ENCODE measurements at regions not wholly inside any gene's neighbourhood (a gene's known extent, or its start where the extent isn't known, plus 50 kb on each side); places are given as distances from the start of the nearest gene placed in this dataset.

DNA sequence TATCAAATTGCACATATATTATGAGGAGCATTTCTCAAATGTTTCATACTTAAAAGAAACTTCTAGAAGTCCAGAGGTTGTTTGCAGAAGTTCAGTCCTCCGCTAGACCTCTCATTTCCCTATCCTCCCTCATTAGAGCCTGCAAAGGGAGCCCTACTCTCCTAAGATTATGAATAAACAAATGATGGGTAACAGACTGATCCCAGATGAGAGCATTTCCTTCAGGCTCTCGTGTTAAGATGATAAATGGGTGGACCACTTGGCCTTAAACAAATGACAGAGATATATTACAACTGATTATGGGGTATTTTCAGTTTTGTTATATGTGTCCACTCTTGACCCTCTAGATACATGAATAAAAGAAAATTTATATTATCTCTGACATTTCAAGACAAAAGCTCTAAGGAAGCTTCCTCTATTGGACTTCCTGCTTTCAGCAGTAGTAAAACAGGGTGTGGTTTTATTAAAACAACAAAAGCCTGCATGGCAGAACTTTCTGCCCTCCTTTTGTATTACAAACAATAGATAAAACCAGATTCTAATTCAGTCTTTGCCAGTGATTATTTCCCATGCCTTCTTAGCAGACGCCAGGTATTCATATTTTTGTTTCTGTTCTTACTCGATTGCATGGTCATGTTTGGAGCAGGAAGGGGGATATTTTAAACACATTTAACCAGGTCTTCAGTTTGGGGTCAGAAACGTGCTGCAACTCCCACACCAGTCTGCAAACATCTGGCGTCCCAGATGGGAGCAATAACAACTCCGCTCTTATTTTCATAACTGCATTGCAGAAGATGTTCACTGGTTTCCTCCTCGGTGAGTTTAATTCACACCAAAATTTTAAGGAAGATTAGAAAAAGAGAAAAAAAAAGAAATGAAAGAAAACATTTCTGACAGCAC lies 52.4 kb upstream of the FAM204A start:
- no peak for DNase-seq (ENCODE audit: low spot score)
- Histone ChIP-seq H4K20me1 (ENCODE audit: insufficient read depth, low read length) (no peaks in the 10 kb centered on the region), H3K4me2 (ENCODE audit: low read depth, low read length) (no peak overlapping the region), H3K4me3 (replicated peaks in 1 of 3; ENCODE audit: insufficient read depth in 1 of 3, low read depth in 2 of 3, low read length in 3 of 3) (no peak overlapping the region), H3K27ac (ENCODE audit: extremely low read length, insufficient read depth, low read length) (no peak overlapping the region), H3K9me3 (ENCODE audit: low read length) (no peaks in the 10 kb centered on the region), H3K79me2 (ENCODE audit: insufficient read depth, low read length) (no peaks in the 10 kb centered on the region), H3K27me3 (ENCODE audit: control insufficient read depth in 1 of 2, insufficient read depth in 2 of 2, low read length in 2 of 2) (no peaks in the 10 kb centered on the region), H3K36me3 (replicated peaks in 1 of 2; ENCODE audit: control insufficient read depth in 1 of 2, insufficient read depth in 2 of 2, low read length in 2 of 2) (no peaks in the 10 kb centered on the region), H3K9ac (ENCODE audit: insufficient read depth, low read depth, low read length) (no peak overlapping the region), H3K4me1 (ENCODE audit: insufficient read depth, low read length) (peaks cover 13% of the 10 kb centered on the region), H2AFZ (ENCODE audit: low read length) (no peak overlapping the region)
- intact Hi-C loops (cut with micrococcal nuclease; ENCODE audit: unreplicated experiment) (no loop called here), in situ Hi-C loops (cut with HindIII; ENCODE audit: extremely low pct_ligation_motif_present, low pct_unique_long_range_greater_than_20kb) (no loop called here)
- no TSS peak for BruUV-seq (replicated peaks)
- no peak for FAIRE-seq
- POLR2A ChIA-PET, result no interaction called here
- 19% methylated on average over 8 of the region's 8 CpGs for WGBS (ENCODE audit: low lambda C conversion rate)
- CTCF ChIA-PET (ENCODE audit: low intra/inter-chr PET ratio, low total read pairs), result no interaction called here
- ATAC-seq, result no peak
- TF ChIP-seq KLF6 (CRISPR knock-in tag; IDR thresholded peaks at IDR 0.05) (no peak), KDM5A (IDR thresholded peaks at IDR 0.05; ENCODE audit: borderline replicate concordance, low read length) (no peak), ELF3 (CRISPR knock-in tag; IDR thresholded peaks at IDR 0.05) (no peak), MLLT10 (CRISPR knock-in tag; IDR thresholded peaks at IDR 0.05) (no peak), ZNF230 (CRISPR knock-in tag; IDR thresholded peaks at IDR 0.05) (no peak), BCL6 (CRISPR knock-in tag; IDR thresholded peaks at IDR 0.05) (no peak), ZNF138 (CRISPR knock-in tag; IDR thresholded peaks at IDR 0.05; ENCODE audit: low read depth) (no peak), RARG (CRISPR knock-in tag; IDR thresholded peaks at IDR 0.05; ENCODE audit: low read depth) (no peak), ZNF234 (CRISPR knock-in tag; conservative IDR thresholded peaks at IDR 0.05) (no peak), GLMP (CRISPR knock-in tag; IDR thresholded peaks at IDR 0.05; ENCODE audit: borderline replicate concordance) (no peak)
- TF ChIP-seq, protein P1, sequence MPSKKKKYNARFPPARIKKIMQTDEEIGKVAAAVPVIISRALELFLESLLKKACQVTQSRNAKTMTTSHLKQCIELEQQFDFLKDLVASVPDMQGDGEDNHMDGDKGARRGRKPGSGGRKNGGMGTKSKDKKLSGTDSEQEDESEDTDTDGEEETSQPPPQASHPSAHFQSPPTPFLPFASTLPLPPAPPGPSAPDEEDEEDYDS (CRISPR knock-in tag; IDR thresholded peaks at IDR 0.05), result no peak
- TF ChIP-seq, protein P2, sequence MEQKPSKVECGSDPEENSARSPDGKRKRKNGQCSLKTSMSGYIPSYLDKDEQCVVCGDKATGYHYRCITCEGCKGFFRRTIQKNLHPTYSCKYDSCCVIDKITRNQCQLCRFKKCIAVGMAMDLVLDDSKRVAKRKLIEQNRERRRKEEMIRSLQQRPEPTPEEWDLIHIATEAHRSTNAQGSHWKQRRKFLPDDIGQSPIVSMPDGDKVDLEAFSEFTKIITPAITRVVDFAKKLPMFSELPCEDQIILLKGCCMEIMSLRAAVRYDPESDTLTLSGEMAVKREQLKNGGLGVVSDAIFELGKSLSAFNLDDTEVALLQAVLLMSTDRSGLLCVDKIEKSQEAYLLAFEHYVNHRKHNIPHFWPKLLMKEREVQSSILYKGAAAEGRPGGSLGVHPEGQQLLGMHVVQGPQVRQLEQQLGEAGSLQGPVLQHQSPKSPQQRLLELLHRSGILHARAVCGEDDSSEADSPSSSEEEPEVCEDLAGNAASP (CRISPR knock-in tag; IDR thresholded peaks at IDR 0.05; ENCODE audit: borderline replicate concordance), result no peak
